ENCODE measurements at regions not wholly inside any gene's neighbourhood (a gene's known extent, or its start where the extent isn't known, plus 50 kb on each side); places are given as distances from the start of the nearest gene placed in this dataset.

DNA sequence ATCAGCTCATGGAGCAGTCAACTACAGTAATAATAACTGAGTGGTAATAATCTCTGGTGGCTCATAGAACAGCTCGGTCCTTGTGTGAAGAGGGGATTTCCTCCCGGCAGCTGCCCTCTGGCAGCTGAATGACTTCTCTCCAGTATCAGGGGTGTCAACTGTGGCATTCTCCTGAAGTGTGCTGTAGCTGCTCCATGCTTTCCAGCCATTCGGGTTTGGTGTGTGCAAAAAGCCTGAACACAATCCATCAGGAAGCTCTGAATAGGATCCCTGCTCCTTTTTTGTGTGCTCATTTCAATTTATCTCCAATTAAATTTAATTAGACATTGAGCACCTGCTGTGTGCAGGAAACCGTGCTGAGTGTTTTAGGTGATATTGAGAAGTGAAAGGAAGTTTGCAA, 59.8 kb upstream of the BARX1 start:
- TF ChIP-seq SIN3A (IDR thresholded peaks at IDR 0.05; ENCODE audit: borderline replicate concordance, insufficient read depth, low read length), result no peak
- no peak for TF ChIP-seq POLR2AphosphoS5 (IDR thresholded peaks at IDR 0.05; ENCODE audit: low read depth, low read length)

DNA sequence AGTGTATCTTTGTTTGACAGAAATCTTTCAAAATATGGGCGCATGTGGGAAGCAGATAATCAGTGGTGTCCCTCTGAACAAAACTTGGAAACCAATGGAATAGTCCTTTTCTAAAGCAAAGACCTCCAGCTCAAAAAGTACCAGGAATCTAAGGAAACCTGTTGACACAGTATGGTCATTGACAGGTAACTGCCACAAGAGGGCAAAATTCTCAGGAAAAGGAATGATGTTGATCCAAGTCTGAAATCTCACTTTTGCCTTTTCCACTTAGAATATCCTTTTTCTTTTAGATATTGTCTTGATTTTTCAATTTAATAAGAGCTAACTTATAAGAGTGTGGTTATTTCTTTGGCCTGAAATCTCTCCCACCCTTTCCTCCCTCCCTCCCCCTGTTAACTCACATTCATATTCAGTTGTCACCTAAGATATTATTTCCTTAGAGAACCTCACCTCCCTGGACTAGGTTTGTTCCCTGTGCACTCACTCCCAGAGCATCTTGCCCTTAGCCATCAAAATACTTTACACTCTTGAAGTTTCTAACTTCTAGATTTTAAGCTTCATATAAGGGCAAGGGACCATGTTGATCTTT, 59.0 kb upstream of the BARX1 start:
- TF ChIP-seq, protein P1, sequence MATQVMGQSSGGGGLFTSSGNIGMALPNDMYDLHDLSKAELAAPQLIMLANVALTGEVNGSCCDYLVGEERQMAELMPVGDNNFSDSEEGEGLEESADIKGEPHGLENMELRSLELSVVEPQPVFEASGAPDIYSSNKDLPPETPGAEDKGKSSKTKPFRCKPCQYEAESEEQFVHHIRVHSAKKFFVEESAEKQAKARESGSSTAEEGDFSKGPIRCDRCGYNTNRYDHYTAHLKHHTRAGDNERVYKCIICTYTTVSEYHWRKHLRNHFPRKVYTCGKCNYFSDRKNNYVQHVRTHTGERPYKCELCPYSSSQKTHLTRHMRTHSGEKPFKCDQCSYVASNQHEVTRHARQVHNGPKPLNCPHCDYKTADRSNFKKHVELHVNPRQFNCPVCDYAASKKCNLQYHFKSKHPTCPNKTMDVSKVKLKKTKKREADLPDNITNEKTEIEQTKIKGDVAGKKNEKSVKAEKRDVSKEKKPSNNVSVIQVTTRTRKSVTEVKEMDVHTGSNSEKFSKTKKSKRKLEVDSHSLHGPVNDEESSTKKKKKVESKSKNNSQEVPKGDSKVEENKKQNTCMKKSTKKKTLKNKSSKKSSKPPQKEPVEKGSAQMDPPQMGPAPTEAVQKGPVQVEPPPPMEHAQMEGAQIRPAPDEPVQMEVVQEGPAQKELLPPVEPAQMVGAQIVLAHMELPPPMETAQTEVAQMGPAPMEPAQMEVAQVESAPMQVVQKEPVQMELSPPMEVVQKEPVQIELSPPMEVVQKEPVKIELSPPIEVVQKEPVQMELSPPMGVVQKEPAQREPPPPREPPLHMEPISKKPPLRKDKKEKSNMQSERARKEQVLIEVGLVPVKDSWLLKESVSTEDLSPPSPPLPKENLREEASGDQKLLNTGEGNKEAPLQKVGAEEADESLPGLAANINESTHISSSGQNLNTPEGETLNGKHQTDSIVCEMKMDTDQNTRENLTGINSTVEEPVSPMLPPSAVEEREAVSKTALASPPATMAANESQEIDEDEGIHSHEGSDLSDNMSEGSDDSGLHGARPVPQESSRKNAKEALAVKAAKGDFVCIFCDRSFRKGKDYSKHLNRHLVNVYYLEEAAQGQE (IDR thresholded peaks at IDR 0.05; ENCODE audit: insufficient read depth in 1 of 2, low read depth in 2 of 2, low read length in 2 of 2), result no peak
- TF ChIP-seq POLR2AphosphoS5 (IDR thresholded peaks at IDR 0.05; ENCODE audit: low read depth, low read length) (no peak), FOXP2 (optimal IDR thresholded peaks at IDR 0.05; ENCODE audit: borderline replicate concordance, extremely low read depth, extremely low read length, insufficient read depth) (no peak)

DNA sequence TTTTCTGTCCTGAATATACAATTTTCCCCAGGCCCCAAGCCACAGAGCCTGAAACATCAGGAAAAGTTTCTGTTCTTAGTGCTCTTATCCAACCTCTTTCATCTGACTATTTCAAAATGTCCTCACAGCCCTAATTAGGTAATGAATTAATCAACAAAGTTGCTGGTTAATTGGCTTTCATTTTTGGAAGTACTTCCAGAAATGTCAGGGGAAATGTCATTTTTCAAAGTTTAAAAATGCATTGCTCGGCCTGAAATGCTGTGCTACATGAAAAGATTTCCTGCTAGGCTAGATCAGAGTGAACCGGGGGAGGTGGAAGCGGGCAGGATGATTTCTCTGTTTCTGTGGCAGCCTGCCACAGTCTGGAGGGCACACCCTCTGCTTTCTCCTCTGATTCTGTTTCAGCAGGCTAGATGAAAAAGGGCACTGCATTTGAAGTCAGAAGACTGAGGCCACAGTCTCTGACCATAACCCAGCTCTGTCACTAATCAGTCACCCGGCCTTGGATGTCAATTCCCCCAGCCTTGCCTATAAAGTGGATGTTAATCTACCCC, 55.9 kb upstream of the BARX1 start:
- TF ChIP-seq, protein P1 (IDR thresholded peaks at IDR 0.05; ENCODE audit: insufficient read depth in 1 of 2, low read depth in 2 of 2, low read length in 2 of 2), result no peak
- TF ChIP-seq FOXP2 (optimal IDR thresholded peaks at IDR 0.05; ENCODE audit: borderline replicate concordance, extremely low read depth, extremely low read length, insufficient read depth) (no peak), SIN3A (IDR thresholded peaks at IDR 0.05; ENCODE audit: borderline replicate concordance, insufficient read depth, low read length) (no peak), TAF1 (IDR thresholded peaks at IDR 0.05; ENCODE audit: borderline replicate concordance, insufficient read depth, low read length) (no peak), POLR2AphosphoS5 (IDR thresholded peaks at IDR 0.05; ENCODE audit: low read depth, low read length) (no peak)

DNA sequence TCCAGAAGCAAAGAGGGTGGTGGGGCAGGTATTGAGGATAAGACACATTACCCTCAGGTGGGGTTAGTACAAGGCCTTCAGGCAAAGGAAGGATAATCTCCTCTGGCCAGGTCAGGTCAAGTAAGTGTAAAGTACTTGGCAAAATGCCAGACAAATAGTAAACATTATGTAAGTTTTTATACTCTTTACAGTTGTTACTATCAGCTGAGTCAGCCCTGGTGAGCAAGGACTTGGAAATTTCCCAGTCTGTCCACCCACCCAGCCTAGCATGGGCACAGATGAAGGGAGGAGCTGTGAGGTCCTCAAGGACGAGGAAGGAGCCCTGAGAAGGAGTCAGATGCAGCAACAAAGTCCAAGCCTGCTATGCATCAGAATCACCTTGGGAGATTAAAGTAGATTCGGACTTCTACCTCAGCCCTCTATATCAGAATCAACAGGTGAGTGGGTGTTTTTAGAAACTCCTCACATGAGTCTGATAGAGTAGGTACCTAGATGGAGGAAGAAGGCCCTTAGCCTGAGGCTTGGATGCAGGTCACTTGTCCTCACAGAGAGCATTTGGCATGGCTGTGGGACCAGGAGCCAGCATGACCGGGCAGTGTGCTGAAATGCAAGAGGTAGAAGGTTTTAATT, 50.2 kb upstream of the BARX1 start:
- TF ChIP-seq, protein P1 (IDR thresholded peaks at IDR 0.05; ENCODE audit: insufficient read depth in 1 of 2, low read depth in 2 of 2, low read length in 2 of 2), result no peak
- TF ChIP-seq FOXP2 (optimal IDR thresholded peaks at IDR 0.05; ENCODE audit: borderline replicate concordance, extremely low read depth, extremely low read length, insufficient read depth) (no peak), SIN3A (IDR thresholded peaks at IDR 0.05; ENCODE audit: borderline replicate concordance, insufficient read depth, low read length) (no peak), POLR2AphosphoS5 (IDR thresholded peaks at IDR 0.05; ENCODE audit: low read depth, low read length) (no peak), TAF1 (IDR thresholded peaks at IDR 0.05; ENCODE audit: borderline replicate concordance, insufficient read depth, low read length) (no peak)
